ENCODE measurements at regions not wholly inside any gene's neighbourhood (a gene's known extent, or its start where the extent isn't known, plus 50 kb on each side); places are given as distances from the start of the nearest gene placed in this dataset.

DNA sequence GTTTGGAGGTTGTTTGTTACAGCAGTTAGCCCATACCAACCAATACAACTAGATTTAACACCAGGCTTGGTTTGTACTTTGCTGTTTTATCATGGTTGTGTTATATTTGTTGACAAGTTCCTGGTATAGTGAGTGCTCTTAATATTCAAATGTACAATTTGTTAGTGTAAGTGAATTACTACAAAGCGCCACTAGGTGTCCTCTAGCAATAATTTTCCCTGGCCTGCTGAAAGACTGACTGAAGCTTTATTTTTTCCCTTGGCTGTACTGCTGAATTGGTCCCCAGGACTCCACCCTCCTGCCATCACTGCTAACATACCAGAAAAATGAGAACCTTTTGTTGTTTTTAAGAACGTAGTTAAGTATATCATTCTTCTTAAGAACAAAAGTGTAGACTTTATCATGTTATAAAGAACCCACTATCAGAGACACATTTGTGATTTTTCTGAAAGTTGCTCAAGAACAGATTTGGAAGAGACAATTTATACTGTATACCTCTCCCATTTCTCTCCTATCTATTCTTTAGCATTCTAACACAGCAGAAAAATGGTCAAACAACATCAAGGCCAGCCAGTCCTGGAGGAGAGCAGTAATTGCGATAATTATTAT lies 75.3 kb upstream of the FAR2 start:
- H3K79me2 ChIP-seq (ENCODE audit: insufficient read depth, low read length): no peaks in the 10 kb centered on the region
- no peak overlapping the region for H3K4me2 ChIP-seq (ENCODE audit: insufficient read depth, low read length)
- H3K4me1 ChIP-seq (ENCODE audit: insufficient read depth, low read length): no peaks in the 10 kb centered on the region
- TF ChIP-seq EZH2 (IDR thresholded peaks at IDR 0.05; ENCODE audit: borderline replicate concordance, low read depth, low read length, severe bottlenecking): no peak
- TF ChIP-seq, protein P1, sequence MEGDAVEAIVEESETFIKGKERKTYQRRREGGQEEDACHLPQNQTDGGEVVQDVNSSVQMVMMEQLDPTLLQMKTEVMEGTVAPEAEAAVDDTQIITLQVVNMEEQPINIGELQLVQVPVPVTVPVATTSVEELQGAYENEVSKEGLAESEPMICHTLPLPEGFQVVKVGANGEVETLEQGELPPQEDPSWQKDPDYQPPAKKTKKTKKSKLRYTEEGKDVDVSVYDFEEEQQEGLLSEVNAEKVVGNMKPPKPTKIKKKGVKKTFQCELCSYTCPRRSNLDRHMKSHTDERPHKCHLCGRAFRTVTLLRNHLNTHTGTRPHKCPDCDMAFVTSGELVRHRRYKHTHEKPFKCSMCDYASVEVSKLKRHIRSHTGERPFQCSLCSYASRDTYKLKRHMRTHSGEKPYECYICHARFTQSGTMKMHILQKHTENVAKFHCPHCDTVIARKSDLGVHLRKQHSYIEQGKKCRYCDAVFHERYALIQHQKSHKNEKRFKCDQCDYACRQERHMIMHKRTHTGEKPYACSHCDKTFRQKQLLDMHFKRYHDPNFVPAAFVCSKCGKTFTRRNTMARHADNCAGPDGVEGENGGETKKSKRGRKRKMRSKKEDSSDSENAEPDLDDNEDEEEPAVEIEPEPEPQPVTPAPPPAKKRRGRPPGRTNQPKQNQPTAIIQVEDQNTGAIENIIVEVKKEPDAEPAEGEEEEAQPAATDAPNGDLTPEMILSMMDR (IDR thresholded peaks at IDR 0.05; ENCODE audit: borderline replicate concordance, extremely low read depth, low read length, poor library complexity, severe bottlenecking): peak; percentile 78
- no peaks in the 10 kb centered on the region for H3K36me3 ChIP-seq (ENCODE audit: insufficient read depth, low read length)
- no peaks in the 10 kb centered on the region for H3K9me3 ChIP-seq (ENCODE audit: insufficient read depth, low read length, severe bottlenecking)
- H3K27me3 ChIP-seq (ENCODE audit: insufficient read depth, low read length, poor library complexity): peaks cover 5% of the 10 kb centered on the region
- ATAC-seq (ENCODE audit: insufficient read depth, low read depth): peak; percentile 87
- no peak overlapping the region for H2AFZ ChIP-seq (ENCODE audit: low read depth, low read length)
- no peaks in the 10 kb centered on the region for H4K20me1 ChIP-seq (ENCODE audit: insufficient read depth, low read length)
- H3K9ac ChIP-seq (ENCODE audit: low read depth, low read length): no peak overlapping the region
- no peak overlapping the region for H3K27ac ChIP-seq (ENCODE audit: low read length)
- DNase-seq: peak; percentile 21
- H3K4me3 ChIP-seq (ENCODE audit: low read depth in 1 of 2, low read length in 2 of 2): no peak overlapping the region

DNA sequence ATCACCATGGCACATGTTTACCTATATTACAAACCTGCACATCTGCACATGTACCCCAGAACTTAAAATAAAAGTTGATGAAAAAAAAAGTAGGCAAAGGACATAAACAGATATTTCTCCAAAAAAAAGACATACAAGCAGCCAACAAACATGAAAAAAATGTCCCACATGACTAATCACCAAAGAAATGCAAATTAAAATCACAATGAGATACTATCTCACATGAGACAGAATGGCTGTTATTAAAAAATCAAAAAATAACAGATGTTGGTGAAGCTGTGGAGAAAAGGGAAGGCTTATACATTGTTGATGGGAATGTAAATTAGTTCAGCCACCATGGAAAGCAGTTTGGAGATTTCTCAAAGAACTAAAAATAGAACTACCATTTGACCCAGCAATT lies 68.0 kb upstream of the FAR2 start:
- Histone ChIP-seq H3K79me2 (ENCODE audit: insufficient read depth, low read length) (no peaks in the 10 kb centered on the region), H2AFZ (ENCODE audit: low read depth, low read length) (no peak overlapping the region), H3K4me1 (ENCODE audit: insufficient read depth, low read length) (no peaks in the 10 kb centered on the region), H3K27ac (ENCODE audit: low read length) (no peak overlapping the region), H3K9ac (ENCODE audit: low read depth, low read length) (no peak overlapping the region), H4K20me1 (ENCODE audit: insufficient read depth, low read length) (no peaks in the 10 kb centered on the region), H3K36me3 (ENCODE audit: insufficient read depth, low read length) (no peaks in the 10 kb centered on the region), H3K27me3 (ENCODE audit: insufficient read depth, low read length, poor library complexity) (no peaks in the 10 kb centered on the region), H3K4me2 (ENCODE audit: insufficient read depth, low read length) (no peak overlapping the region), H3K4me3 (ENCODE audit: low read depth in 1 of 2, low read length in 2 of 2) (no peak overlapping the region), H3K9me3 (ENCODE audit: insufficient read depth, low read length, severe bottlenecking) (no peaks in the 10 kb centered on the region)
- DNase-seq: no peak
- ATAC-seq (ENCODE audit: insufficient read depth, low read depth): no peak
- no peak for TF ChIP-seq EZH2 (IDR thresholded peaks at IDR 0.05; ENCODE audit: borderline replicate concordance, low read depth, low read length, severe bottlenecking)

DNA sequence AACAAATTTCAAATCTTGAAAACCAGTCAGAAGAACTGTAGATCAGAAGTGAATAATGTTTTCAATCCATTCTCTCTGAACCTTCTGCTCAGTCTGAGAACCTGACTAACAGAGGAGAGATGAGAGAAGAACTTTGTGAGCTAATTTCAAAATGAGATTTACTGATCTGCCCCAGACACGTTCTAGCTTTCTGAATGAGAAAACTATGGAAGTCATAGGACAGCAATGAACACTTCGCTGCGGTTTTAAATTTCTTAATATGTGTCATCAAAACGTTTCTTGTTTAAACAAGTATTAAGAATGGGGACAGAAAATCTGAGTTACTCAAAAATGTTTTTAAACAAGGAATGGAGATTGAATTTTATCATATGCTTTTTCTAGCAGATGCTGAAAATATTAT lies 66.6 kb upstream of the FAR2 start:
- Histone ChIP-seq H4K20me1 (ENCODE audit: insufficient read depth, low read length) (no peaks in the 10 kb centered on the region), H3K4me1 (ENCODE audit: insufficient read depth, low read length) (no peaks in the 10 kb centered on the region), H3K4me2 (ENCODE audit: insufficient read depth, low read length) (no peak overlapping the region), H3K9ac (ENCODE audit: low read depth, low read length) (no peak overlapping the region), H3K9me3 (ENCODE audit: insufficient read depth, low read length, severe bottlenecking) (no peaks in the 10 kb centered on the region), H3K27me3 (ENCODE audit: insufficient read depth, low read length, poor library complexity) (no peaks in the 10 kb centered on the region), H3K36me3 (ENCODE audit: insufficient read depth, low read length) (no peaks in the 10 kb centered on the region), H3K4me3 (ENCODE audit: low read depth in 1 of 2, low read length in 2 of 2) (no peak overlapping the region), H3K27ac (ENCODE audit: low read length) (no peak overlapping the region), H2AFZ (ENCODE audit: low read depth, low read length) (no peak overlapping the region), H3K79me2 (ENCODE audit: insufficient read depth, low read length) (no peaks in the 10 kb centered on the region)
- ATAC-seq (ENCODE audit: insufficient read depth, low read depth): no peak
- DNase-seq: no peak
- no peak for TF ChIP-seq EZH2 (IDR thresholded peaks at IDR 0.05; ENCODE audit: borderline replicate concordance, low read depth, low read length, severe bottlenecking)
- TF ChIP-seq, protein P1 (IDR thresholded peaks at IDR 0.05; ENCODE audit: borderline replicate concordance, extremely low read depth, low read length, poor library complexity, severe bottlenecking): no peak

DNA sequence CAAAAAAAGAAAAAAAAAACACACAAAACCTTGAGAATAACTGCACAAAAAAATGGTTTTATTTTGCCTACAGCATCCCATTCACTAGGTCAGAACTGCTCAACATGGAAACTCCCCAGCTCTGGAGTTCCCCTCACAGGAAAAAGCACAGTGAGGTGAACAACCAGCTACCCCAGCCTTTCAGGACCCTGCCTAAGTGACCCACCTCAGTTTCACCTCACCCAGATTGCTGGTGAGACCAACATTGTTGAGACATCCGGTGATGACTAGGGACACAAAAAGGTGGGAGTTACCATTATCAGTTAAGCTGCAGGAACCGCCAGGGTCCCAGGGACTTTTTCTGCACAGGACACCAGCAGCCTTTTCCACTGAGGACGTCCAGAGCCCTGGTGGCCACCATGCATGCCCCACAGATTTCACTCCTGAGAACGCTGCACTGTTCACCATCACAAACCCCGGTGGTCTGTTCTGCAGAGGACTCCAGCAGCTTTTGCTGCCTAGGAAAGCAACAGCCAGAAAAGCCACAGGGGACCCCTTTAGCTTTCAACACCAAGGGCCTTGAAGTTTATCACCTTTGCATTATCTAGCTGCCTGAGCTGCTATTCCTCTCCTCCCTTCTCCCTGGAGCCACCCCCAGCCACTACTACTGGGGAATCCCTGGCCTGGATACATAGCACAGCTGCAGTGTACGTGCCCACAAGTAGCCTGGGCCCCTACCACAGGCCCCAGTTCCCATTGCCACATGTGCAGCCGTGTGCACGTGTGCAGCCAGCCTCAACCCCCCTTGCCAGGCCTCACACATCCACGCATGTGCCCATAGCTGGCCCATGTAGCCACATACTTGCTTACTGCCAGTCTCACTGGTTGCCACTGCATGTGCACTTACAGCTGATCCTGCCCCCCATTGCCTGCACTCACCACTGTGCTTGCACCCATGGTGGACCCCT lies 62.5 kb upstream of the FAR2 start:
- ATAC-seq (ENCODE audit: insufficient read depth, low read depth): peak; percentile 22; the same call in 1 of the 3 replicates
- no peaks in the 10 kb centered on the region for H3K36me3 ChIP-seq (ENCODE audit: insufficient read depth, low read length)
- no peak overlapping the region for H2AFZ ChIP-seq (ENCODE audit: low read depth, low read length)
- H3K4me1 ChIP-seq (ENCODE audit: insufficient read depth, low read length): no peaks in the 10 kb centered on the region
- DNase-seq: no peak
- no peaks in the 10 kb centered on the region for H4K20me1 ChIP-seq (ENCODE audit: insufficient read depth, low read length)
- no peaks in the 10 kb centered on the region for H3K27me3 ChIP-seq (ENCODE audit: insufficient read depth, low read length, poor library complexity)
- H3K9ac ChIP-seq (ENCODE audit: low read depth, low read length): no peak overlapping the region
- no peak overlapping the region for H3K4me2 ChIP-seq (ENCODE audit: insufficient read depth, low read length)
- H3K79me2 ChIP-seq (ENCODE audit: insufficient read depth, low read length): no peaks in the 10 kb centered on the region
- H3K4me3 ChIP-seq (ENCODE audit: low read depth in 1 of 2, low read length in 2 of 2): no peak overlapping the region
- TF ChIP-seq EZH2 (IDR thresholded peaks at IDR 0.05; ENCODE audit: borderline replicate concordance, low read depth, low read length, severe bottlenecking): no peak
- TF ChIP-seq, protein P1 (IDR thresholded peaks at IDR 0.05; ENCODE audit: borderline replicate concordance, extremely low read depth, low read length, poor library complexity, severe bottlenecking): no peak
- no peaks in the 10 kb centered on the region for H3K9me3 ChIP-seq (ENCODE audit: insufficient read depth, low read length, severe bottlenecking)
- H3K27ac ChIP-seq (ENCODE audit: low read length): no peak overlapping the region
